Posterior cingulate gyrus (tissue), 11 donors: ENCODE measurements at regions not wholly inside any gene's neighbourhood (a gene's known extent, or its start where the extent isn't known, plus 50 kb on each side); places are given as distances from the start of the nearest gene placed in this dataset.
A peak's percentile ranks its signal among the peaks of the same experiment; 100 is the strongest.
"Not testable (repeated sequence)": the region's sequence is repeated elsewhere in the genome, so short reads cannot be mapped to it uniquely, and the experiment has no call there.

Experiments used
- DNase-seq, 10 donors: peaks; one replicate each; pipeline versions ENCODE4 v3.0.0 to v3.0.0-alpha.2; 2020 to 2021; ENCODE audit warnings: mixed read lengths in 3 of 10
- intact Hi-C: fragments of 100-400 bp; cut with DNase I; formaldehyde crosslinking; loops from one replicate; pipeline ENCODE4 v1.15.1; 2023

- intact Hi-C loops, DNase-seq: not testable (repeated sequence)
Observed at GRCh38 chr4:189810318-189811181, 130.1 kb upstream of the FRG1 start.

GRCh38 chr4:189815404-189816192, 125.1 kb upstream of the FRG1 start:
- DNase-seq, result no peak
- intact Hi-C loops, result no loop called here

DNA sequence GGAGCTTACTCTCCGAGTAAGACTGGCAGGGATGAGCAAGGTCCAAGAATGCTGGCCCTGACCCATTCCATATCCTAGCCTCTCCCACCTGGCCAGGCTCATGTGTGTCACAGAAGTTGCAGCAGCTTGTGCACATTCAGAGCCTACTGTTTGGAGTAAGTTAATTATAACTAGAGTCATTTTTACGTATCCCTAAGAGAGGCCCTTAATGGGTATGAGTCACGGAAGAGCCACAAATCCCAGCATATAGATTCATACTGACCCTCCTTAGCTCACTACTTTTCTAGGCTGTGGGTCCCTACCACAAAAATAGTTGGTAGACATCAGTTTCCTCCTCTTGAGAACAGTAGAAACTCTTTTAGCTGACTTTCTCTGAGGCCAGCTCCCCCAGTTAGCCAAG, 118.3 kb upstream of the FRG1 start:
- intact Hi-C loops, result no loop called here

DNA sequence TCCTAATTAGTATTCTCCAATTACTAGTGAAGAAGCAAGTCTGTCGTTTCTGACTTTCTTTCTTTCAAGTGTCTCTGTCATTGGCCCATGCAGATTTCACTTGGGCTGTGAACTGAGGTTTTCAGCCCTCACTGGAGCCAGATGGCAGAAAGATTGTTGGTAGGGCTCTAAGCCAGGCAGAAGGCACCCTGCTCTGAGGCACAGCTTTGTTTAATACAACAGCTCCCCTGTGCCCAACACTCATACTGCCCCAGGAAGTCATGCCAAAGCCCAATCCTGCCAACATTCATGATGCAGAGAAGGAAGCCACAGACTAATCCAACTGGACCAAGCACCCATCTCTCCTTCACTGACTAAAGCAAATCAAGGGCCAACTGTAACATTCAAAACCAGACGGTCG, 117.1 kb upstream of the FRG1 start:
- intact Hi-C loops, result no loop called here
- DNase-seq, result peak in 8 of 10 donors; percentile 43 to 95 (median 74)

More for the DNA sequence above, 118.3 kb upstream of the FRG1 start:
- no peak for DNase-seq

DNA sequence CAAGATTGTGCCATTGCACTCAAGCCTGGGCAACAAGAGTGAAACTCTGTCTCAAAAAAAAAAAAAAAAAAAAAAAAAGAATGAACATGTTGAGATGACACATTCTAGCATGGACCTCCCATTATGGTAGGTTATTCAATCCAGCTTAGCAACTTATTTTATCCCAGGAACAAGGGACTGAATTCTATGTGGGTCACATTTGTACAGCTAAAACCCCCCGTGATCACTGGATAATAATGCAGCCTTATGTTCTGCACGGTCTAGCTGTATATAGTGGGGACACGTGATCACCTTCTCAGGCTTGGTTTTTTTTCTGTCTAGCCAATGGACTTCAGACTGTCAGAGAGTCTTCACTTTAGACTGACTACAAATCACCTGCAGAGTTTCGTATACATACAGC, 115.2 kb upstream of the FRG1 start:
- DNase-seq, result no peak
- intact Hi-C loops, result no loop called here

- DNase-seq, result no peak
- intact Hi-C loops, result no loop called here
Observed at GRCh38 chr4:189826657-189827056, 114.0 kb upstream of the FRG1 start.

DNA sequence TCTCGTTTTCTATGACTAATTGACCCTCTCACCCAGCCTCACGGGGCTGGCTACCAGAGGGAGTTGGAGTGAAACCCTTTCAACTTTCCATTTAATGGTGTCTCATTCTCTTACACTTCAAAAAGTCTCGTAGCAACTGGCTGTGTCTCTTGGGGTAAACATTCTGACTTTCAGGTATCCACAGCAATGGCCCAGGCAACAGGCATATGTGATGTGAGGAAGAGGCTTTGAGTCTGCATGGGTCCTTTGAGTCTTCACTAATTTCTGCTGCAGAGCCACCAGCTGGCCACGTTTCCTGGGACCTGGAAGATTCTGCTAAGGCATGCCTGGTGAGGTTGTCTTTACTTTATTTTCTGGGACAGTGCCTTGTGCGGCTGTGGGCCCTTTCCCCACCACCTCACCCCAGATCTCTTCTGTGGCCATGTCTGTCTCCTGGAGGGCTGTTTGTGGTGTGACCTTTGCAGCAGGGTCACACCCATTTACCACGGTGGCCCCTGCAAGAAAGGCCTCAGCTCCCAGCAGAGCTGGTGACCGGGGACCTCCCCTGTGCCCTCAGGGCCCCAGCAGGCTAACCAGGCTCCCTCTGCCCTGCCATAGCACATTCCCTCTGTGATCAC, 112.5 kb upstream of the FRG1 start:
- no peak for DNase-seq
- intact Hi-C loops, result no loop called here

- no peak for DNase-seq
- intact Hi-C loops, result no loop called here
Observed at GRCh38 chr4:189832528-189832927, 108.1 kb upstream of the FRG1 start.

DNA sequence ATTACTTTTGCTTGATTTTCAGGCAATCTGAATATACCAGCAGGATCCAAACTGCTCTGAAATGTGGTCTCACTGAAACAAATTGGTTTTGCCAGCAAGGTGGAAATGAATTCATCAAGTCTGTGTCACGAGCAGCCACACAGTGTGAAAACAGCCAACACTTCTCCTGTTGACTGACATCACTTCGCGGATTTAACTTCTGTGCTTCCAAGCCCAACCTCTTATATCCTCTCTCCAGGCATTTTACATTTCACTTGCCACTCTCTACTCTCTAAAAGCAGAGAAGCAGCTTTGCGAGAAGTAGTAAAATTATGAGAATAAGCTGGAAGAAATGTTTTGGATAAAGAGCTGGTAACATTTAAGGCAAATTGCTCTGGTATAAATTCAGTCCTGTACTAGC, 106.1 kb upstream of the FRG1 start:
- DNase-seq, result no peak
- intact Hi-C loops, result no loop called here

DNA sequence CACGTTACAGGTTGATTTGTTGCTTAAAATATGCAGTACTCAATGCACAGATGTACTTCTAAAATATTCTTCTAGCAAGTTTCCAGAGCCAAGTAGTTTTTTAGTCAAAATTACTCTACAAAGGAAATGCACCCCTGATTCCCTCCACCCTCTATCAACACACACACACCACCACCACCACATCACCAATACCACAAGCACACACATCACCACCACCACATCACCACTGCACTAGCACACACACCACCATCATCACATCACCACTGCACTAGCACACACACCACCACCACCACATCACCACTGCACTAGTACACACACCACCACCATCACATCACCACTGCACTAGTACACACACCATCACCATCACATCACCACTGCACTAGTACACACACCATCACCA, 105.2 kb upstream of the FRG1 start:
- intact Hi-C loops, result no loop called here
- DNase-seq, result no peak

- DNase-seq, result no peak
- intact Hi-C loops, result no loop called here
Observed at GRCh38 chr4:189837471-189837870, 103.2 kb upstream of the FRG1 start.

DNA sequence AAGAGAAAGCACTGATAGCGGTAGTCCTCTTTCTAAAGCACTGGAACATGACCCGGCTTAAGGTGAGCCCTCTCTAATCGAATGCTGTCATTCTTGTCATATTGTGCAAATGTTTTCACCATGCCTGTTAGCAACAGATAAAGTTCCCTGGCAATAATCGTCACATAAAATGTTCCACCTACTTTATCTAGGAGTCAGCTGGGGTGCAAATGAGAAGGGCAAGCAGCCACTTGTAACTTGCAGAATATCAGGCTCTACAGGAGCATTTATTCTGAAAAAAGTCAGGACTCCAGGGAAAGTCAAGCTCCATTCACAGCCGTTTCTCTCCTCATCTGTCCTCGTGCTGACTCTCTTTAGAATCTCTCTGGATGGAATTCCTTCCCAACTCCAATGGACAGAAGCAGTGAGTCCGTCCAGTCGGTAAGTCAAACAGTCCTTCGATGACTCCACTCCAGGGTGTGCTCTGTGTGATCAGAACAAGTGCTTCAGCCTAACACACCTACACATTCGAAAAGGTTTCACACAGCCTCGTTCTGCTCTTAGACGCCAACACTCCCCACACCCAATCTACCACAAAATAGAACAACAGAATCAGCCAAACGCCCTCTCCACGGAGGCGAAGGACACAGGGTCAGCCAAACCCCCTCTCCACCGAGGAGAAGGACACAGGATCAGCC, 101.7 kb upstream of the FRG1 start:
- no peak for DNase-seq

DNA sequence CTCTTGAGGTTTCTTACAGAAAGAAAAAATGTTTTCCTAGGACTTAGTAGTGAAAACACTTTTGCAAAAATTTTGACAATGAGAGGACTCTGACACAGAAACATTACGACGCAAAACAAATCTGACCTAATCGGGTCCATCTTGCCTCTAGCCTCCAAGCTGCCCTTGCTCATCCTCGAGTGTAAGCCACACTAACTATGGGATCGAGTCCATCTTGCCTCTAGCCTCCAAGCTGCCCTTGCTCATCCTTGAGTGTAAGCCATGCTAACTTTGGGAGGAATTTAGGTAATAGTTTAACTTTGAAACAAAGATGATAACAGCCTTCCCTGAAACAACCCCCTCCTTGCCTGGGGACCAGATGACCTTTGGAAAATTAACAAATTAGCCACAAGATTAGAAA, 100.3 kb upstream of the FRG1 start:
- DNase-seq, result no peak
- intact Hi-C loops, result no loop called here

More for the DNA sequence above, 101.7 kb upstream of the FRG1 start:
- intact Hi-C loops, result no loop called here

GRCh38 chr4:189843413-189844009, 97.2 kb upstream of the FRG1 start:
- DNase-seq, result no peak
- intact Hi-C loops, result no loop called here

DNA sequence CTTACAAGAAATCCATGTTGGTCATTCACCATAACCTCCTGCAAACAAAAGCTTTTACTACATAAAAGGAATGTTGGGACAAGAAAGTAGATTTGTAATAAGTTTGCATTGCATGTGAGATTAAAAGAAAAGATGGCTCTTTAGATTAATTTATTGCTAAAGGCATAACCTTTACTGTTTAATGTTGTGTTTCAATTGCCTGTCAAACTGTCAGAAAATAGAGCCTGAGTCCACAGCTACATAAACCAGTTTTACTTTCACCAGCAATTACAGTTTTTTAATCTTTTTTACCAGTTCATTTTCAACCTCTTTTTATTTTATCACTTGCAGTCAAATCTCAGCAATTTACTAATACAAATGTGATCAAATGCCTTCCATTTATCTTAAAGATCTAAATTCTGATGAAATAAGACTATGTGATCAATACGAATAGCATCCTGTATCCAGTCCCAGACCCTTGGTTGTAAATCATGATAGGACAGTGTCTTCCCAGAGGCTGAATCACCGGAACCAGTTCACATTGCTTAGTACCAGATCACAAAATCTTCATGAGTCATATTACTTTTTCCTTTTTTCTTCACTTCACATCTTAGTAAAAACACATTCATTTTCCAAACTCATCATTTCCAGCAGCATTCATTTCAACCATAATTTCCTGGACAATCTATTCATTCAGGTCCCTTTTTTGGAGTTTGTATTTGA, 95.4 kb upstream of the FRG1 start:
- no peak for DNase-seq
- intact Hi-C loops, result no loop called here

DNA sequence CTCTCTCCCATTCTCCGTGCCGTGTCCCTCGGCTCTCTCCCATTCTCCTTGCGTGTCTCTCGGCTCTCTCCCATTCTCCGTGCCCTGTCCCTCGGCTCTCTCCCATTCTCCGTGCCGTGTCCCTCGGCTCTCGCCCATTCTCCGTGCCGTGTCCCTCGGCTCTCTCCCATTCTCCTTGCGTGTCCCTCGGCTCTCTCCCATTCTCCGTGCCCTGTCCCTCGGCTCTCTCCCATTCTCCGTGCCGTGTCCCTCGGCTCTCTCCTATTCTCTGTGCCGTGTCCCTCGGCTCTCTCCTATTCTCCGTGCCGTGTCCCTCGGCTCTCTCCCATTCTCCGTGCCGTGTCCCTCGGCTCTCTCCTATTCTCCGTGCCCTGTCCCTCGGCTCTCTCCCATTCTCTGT, 94.6 kb upstream of the FRG1 start:
- DNase-seq, result peak in 2 of 10 donors; percentile 71 to 88
- intact Hi-C loops, result not testable (repeated sequence)

DNA sequence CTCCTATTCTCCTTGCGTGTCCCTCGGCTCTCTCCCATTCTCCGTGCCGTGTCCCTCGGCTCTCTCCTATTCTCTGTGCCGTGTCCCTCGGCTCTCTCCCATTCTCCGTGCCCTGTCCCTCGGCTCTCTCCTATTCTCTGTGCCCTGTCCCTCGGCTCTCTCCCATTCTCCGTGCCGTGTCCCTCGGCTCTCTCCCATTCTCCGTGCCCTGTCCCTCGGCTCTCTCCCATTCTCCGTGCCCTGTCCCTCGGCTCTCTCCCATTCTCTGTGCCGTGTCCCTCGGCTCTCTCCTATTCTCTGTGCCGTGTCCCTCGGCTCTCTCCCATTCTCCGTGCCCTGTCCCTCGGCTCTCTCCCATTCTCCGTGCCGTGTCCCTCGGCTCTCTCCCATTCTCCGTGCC, 94.1 kb upstream of the FRG1 start:
- DNase-seq, result peak in 3 of 10 donors; percentile 45 to 94 (median 81)

DNA sequence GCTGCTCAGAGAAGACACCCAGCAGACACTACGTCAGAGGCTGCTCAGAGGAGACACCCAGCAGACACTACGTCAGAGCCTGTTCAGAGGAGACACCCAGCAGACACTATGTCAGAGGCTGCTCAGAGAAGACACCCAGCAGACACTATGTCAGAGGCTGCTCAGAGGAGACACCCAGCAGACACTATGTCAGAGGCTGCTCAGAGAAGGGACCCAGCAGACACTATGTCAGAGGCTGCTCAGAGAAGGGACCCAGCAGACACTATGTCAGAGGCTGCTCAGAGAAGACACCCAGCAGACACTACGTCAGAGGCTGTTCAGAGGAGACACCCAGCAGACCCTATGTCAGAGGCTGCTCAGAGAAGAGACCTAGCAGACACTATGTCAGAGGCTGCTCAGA, 92.0 kb upstream of the FRG1 start:
- intact Hi-C loops, DNase-seq: not testable (repeated sequence)

More for the DNA sequence above, 94.1 kb upstream of the FRG1 start:
- intact Hi-C loops, result not testable (repeated sequence)

DNA sequence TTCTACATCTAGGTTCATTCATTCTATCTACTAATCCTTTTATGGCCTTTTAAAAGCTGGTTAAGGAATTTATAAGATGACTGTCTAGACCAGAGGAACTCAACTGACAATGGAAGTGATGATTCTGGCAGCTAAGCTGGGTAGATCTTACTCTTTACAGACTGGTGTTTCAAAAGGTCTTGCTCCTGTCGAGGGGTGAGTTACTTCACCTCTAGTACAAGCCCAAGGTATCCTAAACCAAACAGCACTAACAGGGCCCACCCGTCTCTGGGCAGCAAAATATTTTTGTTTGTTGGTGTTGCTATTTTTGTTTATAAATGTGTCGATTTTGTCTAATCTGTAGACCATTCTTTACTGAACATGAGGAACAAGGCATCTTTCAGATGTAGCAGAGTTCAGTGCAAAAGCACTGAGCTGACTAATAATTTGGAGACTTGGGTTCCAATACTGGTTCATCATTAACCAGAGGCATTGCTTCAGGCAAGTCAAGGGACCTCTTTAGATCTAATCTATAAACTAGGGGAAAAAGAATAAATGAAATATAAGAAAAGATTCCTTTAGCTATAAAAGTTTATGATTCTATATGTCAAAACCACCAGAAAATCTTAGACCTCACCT, 90.3 kb upstream of the FRG1 start:
- intact Hi-C loops, result no loop called here

More for the DNA sequence above, 90.3 kb upstream of the FRG1 start:
- DNase-seq, result no peak
